OCI-LY1 (cell line): ENCODE measurements at regions not wholly inside any gene's neighbourhood (a gene's known extent, or its start where the extent isn't known, plus 50 kb on each side); places are given as distances from the start of the nearest gene placed in this dataset.

Experiments used
- CTCF ChIP-seq: fragments of 200-600 bp; sonication (generic), shearing (Covaris generic); IDR thresholded peaks from 2 replicates; pipeline ENCODE4 v1.5.1; 2017; ENCODE audit warnings: mild to moderate bottlenecking, antibody characterized with exemption, low read length, moderate library complexity, mixed read lengths
- EZH2 ChIP-seq: fragments of 200-600 bp; sonication (generic), shearing (Covaris generic); IDR thresholded peaks from 2 replicates; pipeline ENCODE4 v1.8.0; 2017; ENCODE audit warnings: borderline replicate concordance, mixed run types, mild to moderate bottlenecking, antibody characterized with exemption, low read length, moderate library complexity, mixed read lengths

- TF ChIP-seq CTCF (no peak), EZH2 (no peak)
Observed at GRCh38 chr1:222012816-222013215, 270.9 kb upstream of the DUSP10 start.
